Activated T-cell treated with anti-CD3 and anti-CD28 coated beads, Interleukin-2, amount 50 U/mL, for 24 hours (primary cell): ENCODE measurements at regions not wholly inside any gene's neighbourhood (a gene's known extent, or its start where the extent isn't known, plus 50 kb on each side); places are given as distances from the start of the nearest gene placed in this dataset.

Source experiments
- DNase-seq: peaks from one replicate; pipeline ENCODE4 v3.0.0-alpha.2; 2020
- H3K27ac Mint-ChIP-seq: 2 replicates; pipeline ENCODE4 v1.8.0; 2020; ENCODE audit warnings: mild to moderate bottlenecking, mixed read lengths
- H3K27me3 Mint-ChIP-seq: 2 replicates; pipeline ENCODE4 v1.8.0; 2020; ENCODE audit warnings: mixed read lengths
- H3K36me3 Mint-ChIP-seq: 2 replicates; pipeline ENCODE4 v1.8.0; 2020; ENCODE audit warnings: low read depth, mixed read lengths
- H3K4me1 Mint-ChIP-seq: 2 replicates; pipeline ENCODE4 v1.8.0; 2020; ENCODE audit warnings: low read depth, mixed read lengths
- H3K4me3 Mint-ChIP-seq: 2 replicates; pipeline ENCODE4 v1.8.0; 2020; ENCODE audit warnings: mild to moderate bottlenecking, moderate library complexity, mixed read lengths
- H3K9me3 Mint-ChIP-seq: 2 replicates; pipeline ENCODE4 v1.8.0; 2020; ENCODE audit warnings: mixed read lengths

GRCh38 chr10:106313041-106313440, 851.5 kb downstream of the SORCS1 start:
- H3K27ac Mint-ChIP-seq, result no peak overlapping the region
- H3K4me3 Mint-ChIP-seq, result no peak overlapping the region
- no peaks in the 10 kb centered on the region for H3K36me3 Mint-ChIP-seq
- H3K9me3 Mint-ChIP-seq, result peaks cover 13% of the 10 kb centered on the region
- no peak for DNase-seq
- H3K4me1 Mint-ChIP-seq, result no peaks in the 10 kb centered on the region
- H3K27me3 Mint-ChIP-seq, result no peaks in the 10 kb centered on the region

- H3K4me1 Mint-ChIP-seq, result no peaks in the 10 kb centered on the region
- H3K4me3 Mint-ChIP-seq, result no peak overlapping the region
- DNase-seq, result no peak
- H3K27me3 Mint-ChIP-seq, result no peaks in the 10 kb centered on the region
- no peaks in the 10 kb centered on the region for H3K36me3 Mint-ChIP-seq
- no peak overlapping the region for H3K27ac Mint-ChIP-seq
- peaks cover 13% of the 10 kb centered on the region for H3K9me3 Mint-ChIP-seq
These were observed 852.4 kb downstream of the SORCS1 start for GRCh38 chr10:106312087-106312486.

GRCh38 chr10:106311590-106311989, 852.9 kb downstream of the SORCS1 start:
- Mint-ChIP-seq H3K4me1 (no peaks in the 10 kb centered on the region), H3K36me3 (no peaks in the 10 kb centered on the region), H3K27ac (no peak overlapping the region), H3K9me3 (peaks cover 15% of the 10 kb centered on the region), H3K4me3 (no peak overlapping the region), H3K27me3 (no peaks in the 10 kb centered on the region)
- no peak for DNase-seq

- no peaks in the 10 kb centered on the region for H3K27me3 Mint-ChIP-seq
These were observed 853.9 kb downstream of the SORCS1 start for GRCh38 chr10:106310596-106310995.

GRCh38 chr10:106309376-106309775, 855.1 kb downstream of the SORCS1 start:
- Mint-ChIP-seq H3K27me3 (no peaks in the 10 kb centered on the region), H3K36me3 (no peaks in the 10 kb centered on the region), H3K4me1 (no peaks in the 10 kb centered on the region), H3K4me3 (no peak overlapping the region), H3K9me3 (peaks cover 21% of the 10 kb centered on the region), H3K27ac (no peak overlapping the region)
- no peak for DNase-seq

More at GRCh38 chr10:106310596-106310995, 853.9 kb downstream of the SORCS1 start:
- Mint-ChIP-seq H3K4me3 (no peak overlapping the region), H3K36me3 (no peaks in the 10 kb centered on the region), H3K9me3 (peaks cover 21% of the 10 kb centered on the region), H3K4me1 (no peaks in the 10 kb centered on the region), H3K27ac (no peak overlapping the region)
- no peak for DNase-seq

GRCh38 chr10:106308284-106308683, 856.2 kb downstream of the SORCS1 start:
- H3K4me1 Mint-ChIP-seq, result no peaks in the 10 kb centered on the region
- no peak overlapping the region for H3K4me3 Mint-ChIP-seq
- no peak for DNase-seq
- peaks cover 21% of the 10 kb centered on the region for H3K9me3 Mint-ChIP-seq
- no peaks in the 10 kb centered on the region for H3K27me3 Mint-ChIP-seq
- no peaks in the 10 kb centered on the region for H3K36me3 Mint-ChIP-seq
- H3K27ac Mint-ChIP-seq, result no peak overlapping the region

- no peak for DNase-seq
- no peaks in the 10 kb centered on the region for H3K4me1 Mint-ChIP-seq
- H3K9me3 Mint-ChIP-seq, result peaks cover 12% of the 10 kb centered on the region
- no peaks in the 10 kb centered on the region for H3K27me3 Mint-ChIP-seq
- H3K36me3 Mint-ChIP-seq, result no peaks in the 10 kb centered on the region
- H3K4me3 Mint-ChIP-seq, result no peak overlapping the region
- H3K27ac Mint-ChIP-seq, result no peak overlapping the region
These were observed 860.5 kb downstream of the SORCS1 start for GRCh38 chr10:106304056-106304455.

GRCh38 chr10:106302961-106303360, 861.5 kb downstream of the SORCS1 start:
- Mint-ChIP-seq H3K36me3 (no peaks in the 10 kb centered on the region), H3K9me3 (peaks cover 12% of the 10 kb centered on the region), H3K4me3 (no peak overlapping the region), H3K27me3 (no peaks in the 10 kb centered on the region), H3K4me1 (no peaks in the 10 kb centered on the region), H3K27ac (no peak overlapping the region)
- no peak for DNase-seq

GRCh38 chr10:106301146-106301545, 863.4 kb downstream of the SORCS1 start:
- H3K9me3 Mint-ChIP-seq, result peaks cover 10% of the 10 kb centered on the region
- no peak overlapping the region for H3K27ac Mint-ChIP-seq
- H3K27me3 Mint-ChIP-seq, result no peaks in the 10 kb centered on the region
- DNase-seq, result no peak
- H3K4me1 Mint-ChIP-seq, result no peaks in the 10 kb centered on the region
- H3K4me3 Mint-ChIP-seq, result no peak overlapping the region
- no peaks in the 10 kb centered on the region for H3K36me3 Mint-ChIP-seq

GRCh38 chr10:106296750-106297392, 867.6 kb downstream of the SORCS1 start:
- H3K4me1 Mint-ChIP-seq, result no peaks in the 10 kb centered on the region
- no peak overlapping the region for H3K4me3 Mint-ChIP-seq
- DNase-seq, result no peak
- H3K27ac Mint-ChIP-seq, result no peak overlapping the region
- H3K9me3 Mint-ChIP-seq, result peaks cover 8% of the 10 kb centered on the region
- H3K36me3 Mint-ChIP-seq, result no peaks in the 10 kb centered on the region
- no peaks in the 10 kb centered on the region for H3K27me3 Mint-ChIP-seq

- Mint-ChIP-seq H3K27ac (no peak overlapping the region), H3K27me3 (no peaks in the 10 kb centered on the region), H3K4me1 (no peaks in the 10 kb centered on the region), H3K9me3 (peaks cover 23% of the 10 kb centered on the region), H3K36me3 (no peaks in the 10 kb centered on the region), H3K4me3 (no peak overlapping the region)
- no peak for DNase-seq
These were observed 879.5 kb downstream of the SORCS1 start for GRCh38 chr10:106284802-106285587.

GRCh38 chr10:106280896-106281460, 883.5 kb downstream of the SORCS1 start:
- Mint-ChIP-seq H3K27me3 (no peaks in the 10 kb centered on the region), H3K9me3 (peaks cover 21% of the 10 kb centered on the region), H3K4me3 (no peak overlapping the region)

GRCh38 chr10:106278383-106278782, 886.1 kb downstream of the SORCS1 start:
- DNase-seq, result no peak
- Mint-ChIP-seq H3K27ac (no peak overlapping the region), H3K4me1 (no peaks in the 10 kb centered on the region), H3K9me3 (peaks cover 12% of the 10 kb centered on the region), H3K4me3 (no peak overlapping the region), H3K36me3 (no peaks in the 10 kb centered on the region), H3K27me3 (no peaks in the 10 kb centered on the region)

More at GRCh38 chr10:106280896-106281460, 883.5 kb downstream of the SORCS1 start:
- Mint-ChIP-seq H3K27ac (no peak overlapping the region), H3K36me3 (no peaks in the 10 kb centered on the region), H3K4me1 (no peaks in the 10 kb centered on the region)
- no peak for DNase-seq

GRCh38 chr10:106271237-106271636, 893.3 kb downstream of the SORCS1 start:
- Mint-ChIP-seq H3K9me3 (peaks cover 3% of the 10 kb centered on the region), H3K4me3 (no peak overlapping the region), H3K36me3 (no peaks in the 10 kb centered on the region), H3K4me1 (no peaks in the 10 kb centered on the region), H3K27me3 (no peaks in the 10 kb centered on the region), H3K27ac (no peak overlapping the region)
- DNase-seq, result no peak

GRCh38 chr10:106268000-106268399, 896.5 kb downstream of the SORCS1 start:
- no peaks in the 10 kb centered on the region for H3K27me3 Mint-ChIP-seq
- H3K36me3 Mint-ChIP-seq, result no peaks in the 10 kb centered on the region
- DNase-seq, result no peak
- no peak overlapping the region for H3K4me3 Mint-ChIP-seq
- H3K27ac Mint-ChIP-seq, result no peak overlapping the region
- H3K4me1 Mint-ChIP-seq, result no peaks in the 10 kb centered on the region
- peaks cover 5% of the 10 kb centered on the region for H3K9me3 Mint-ChIP-seq
